Right cardiac atrium (tissue), 5 donors: ENCODE measurements at regions not wholly inside any gene's neighbourhood (a gene's known extent, or its start where the extent isn't known, plus 50 kb on each side); places are given as distances from the start of the nearest gene placed in this dataset.

Experiments
- ATAC-seq, 2 donors: fragments of 200-7000 bp; cut with Tn5 transposase; one replicate each; pipeline versions ENCODE4 v1.8.0 to v1.9.1; 2020; ENCODE audit warnings: moderate library complexity in 2 of 2, mild to moderate bottlenecking in 1 of 2
- DNase-seq, 3 donors: peaks; one replicate each; pipeline ENCODE4 v3.0.0-alpha.2; 2020
- H3K27ac ChIP-seq: one replicate; pipeline ENCODE4 v1.5.1; 2013; ENCODE audit warnings: mild to moderate bottlenecking, low read length, control low read depth, moderate library complexity
- H3K27me3 ChIP-seq: one replicate; pipeline ENCODE4 v1.6.1; 2013; ENCODE audit not compliant: control insufficient read depth, insufficient read depth
- H3K4me1 ChIP-seq: one replicate; pipeline ENCODE4 v1.6.1; 2013; ENCODE audit warnings: low read length; ENCODE audit not compliant: control insufficient read depth, insufficient read depth
- H3K4me3 ChIP-seq: one replicate; pipeline ENCODE4 v1.5.1; 2013; ENCODE audit warnings: low read length, control low read depth
- H3K9me3 ChIP-seq: one replicate; pipeline ENCODE4 v1.6.1; 2013; ENCODE audit warnings: low read length; ENCODE audit not compliant: control insufficient read depth
- WGBS: extraction: QIAGEN DNeasy Blood & Tissue Kit; methylation state at CpG from one replicate; pipeline ENCODE4 v1.1.7; 2013; 5-methylcytosine and 5-hydroxymethylcytosine counted together
- intact Hi-C, 4 donors: fragments of 100-400 bp; cut with DNase I; formaldehyde crosslinking; loops; one replicate each; pipeline versions ENCODE4 v1.11.0 to v1.14.0; 2022 to 2023
- donor health status: healthy with polysubstance abuse.
- donor health status: DM: no; HTN: yes; CAD: no.
- donor health status: DM: no; HTN: no; CAD: no.
- donor health status: DM: no; HTN: yes; CAD: no; lungs with severe emphysema.
- donor health status: DM: yes; HTN: yes; CAD: no.

GRCh38 chr16:51875834-51876600 lies 670.9 kb downstream of the TOX3 start:
- H3K27ac ChIP-seq, result no peak overlapping the region
- DNase-seq (no peak), ATAC-seq (no peak)
- H3K9me3 ChIP-seq, result no peaks in the 10 kb centered on the region
- H3K4me3 ChIP-seq, result no peak overlapping the region
- 72% methylated on average over 18 of the region's 18 CpGs for WGBS
- intact Hi-C loops, result no loop called here
- no peaks in the 10 kb centered on the region for H3K4me1 ChIP-seq
- H3K27me3 ChIP-seq, result no peaks in the 10 kb centered on the region

- Histone ChIP-seq H3K4me3 (no peak overlapping the region), H3K27ac (no peak overlapping the region), H3K4me1 (no peaks in the 10 kb centered on the region), H3K27me3 (no peaks in the 10 kb centered on the region), H3K9me3 (no peaks in the 10 kb centered on the region)
- intact Hi-C loops, result no loop called here
- no peak for DNase-seq
- ATAC-seq, result no peak
These were observed 674.4 kb downstream of the TOX3 start for GRCh38 chr16:51872524-51872923.

GRCh38 chr16:51870296-51870854 lies 676.6 kb downstream of the TOX3 start:
- no peak overlapping the region for H3K4me3 ChIP-seq
- no peaks in the 10 kb centered on the region for H3K9me3 ChIP-seq
- H3K4me1 ChIP-seq, result no peaks in the 10 kb centered on the region
- ATAC-seq, result no peak
- no peak for DNase-seq
- WGBS, result 66% methylated on average over 2 of the region's 2 CpGs
- intact Hi-C loops, result no loop called here
- no peak overlapping the region for H3K27ac ChIP-seq
- no peaks in the 10 kb centered on the region for H3K27me3 ChIP-seq

- DNase-seq (no peak), ATAC-seq (no peak)
- Histone ChIP-seq H3K9me3 (no peaks in the 10 kb centered on the region), H3K4me3 (no peak overlapping the region), H3K27ac (no peak overlapping the region), H3K27me3 (no peaks in the 10 kb centered on the region), H3K4me1 (no peaks in the 10 kb centered on the region)
- intact Hi-C loops, result no loop called here
- 88% methylated on average over 1 of the region's 1 CpG for WGBS
These were observed 677.8 kb downstream of the TOX3 start for GRCh38 chr16:51869176-51869575.

GRCh38 chr16:51868631-51869030 lies 678.3 kb downstream of the TOX3 start:
- H3K4me3 ChIP-seq, result no peak overlapping the region
- no peak for DNase-seq
- WGBS, result 88% methylated on average over 2 of the region's 2 CpGs
- no peaks in the 10 kb centered on the region for H3K9me3 ChIP-seq
- intact Hi-C loops, result no loop called here
- H3K4me1 ChIP-seq, result peaks cover 1% of the 10 kb centered on the region
- no peaks in the 10 kb centered on the region for H3K27me3 ChIP-seq
- ATAC-seq, result no peak
- no peak overlapping the region for H3K27ac ChIP-seq

GRCh38 chr16:51867386-51868065 lies 679.4 kb downstream of the TOX3 start:
- DNase-seq (no peak), ATAC-seq (no peak)
- intact Hi-C loops, result no loop called here
- no peak overlapping the region for H3K27ac ChIP-seq
- no peaks in the 10 kb centered on the region for H3K9me3 ChIP-seq
- H3K27me3 ChIP-seq, result no peaks in the 10 kb centered on the region
- peaks cover 1% of the 10 kb centered on the region for H3K4me1 ChIP-seq
- no peak overlapping the region for H3K4me3 ChIP-seq
- WGBS, result 90% methylated on average over 8 of the region's 8 CpGs

- 67% methylated on average over 1 of the region's 1 CpG for WGBS
- intact Hi-C loops, result no loop called here
- no peak for DNase-seq
These were observed 682.4 kb downstream of the TOX3 start for GRCh38 chr16:51864575-51864974.

DNA sequence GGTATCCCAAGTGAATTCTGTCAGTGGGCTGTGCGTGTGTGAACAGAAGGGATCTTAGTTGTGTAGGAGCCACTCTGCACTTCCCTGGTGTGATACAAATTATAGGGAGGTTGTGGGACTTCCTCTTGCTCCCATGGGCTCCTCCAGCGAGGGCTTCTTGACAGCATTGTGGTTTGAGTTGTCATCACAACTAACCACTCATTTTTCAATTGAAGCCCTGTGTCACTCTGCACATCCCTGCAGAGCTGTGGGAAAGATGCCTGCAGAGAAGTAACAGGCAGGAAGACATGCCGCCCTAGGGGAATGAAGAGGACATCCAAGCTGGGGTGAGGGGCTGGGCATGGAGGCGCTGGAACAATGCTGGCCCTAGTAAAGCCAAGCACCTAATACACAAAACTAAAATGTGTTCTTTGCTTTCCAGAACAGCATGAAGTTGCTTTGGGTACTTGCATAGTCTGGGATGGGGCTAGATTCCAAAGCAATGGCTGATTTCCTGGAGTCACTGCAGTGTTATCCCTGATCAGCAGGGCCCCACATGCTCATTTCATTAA lies 692.5 kb downstream of the TOX3 start:
- DNase-seq (no peak), ATAC-seq (no peak)
- H3K4me3 ChIP-seq, result no peak overlapping the region
- no peaks in the 10 kb centered on the region for H3K27me3 ChIP-seq
- H3K9me3 ChIP-seq, result no peaks in the 10 kb centered on the region
- no peak overlapping the region for H3K27ac ChIP-seq
- WGBS, result 69% methylated on average over 4 of the region's 4 CpGs
- no peaks in the 10 kb centered on the region for H3K4me1 ChIP-seq
- intact Hi-C loops, result no loop called here

More at GRCh38 chr16:51864575-51864974, 682.4 kb downstream of the TOX3 start:
- peaks cover 1% of the 10 kb centered on the region for H3K4me1 ChIP-seq
- H3K4me3 ChIP-seq, result no peak overlapping the region
- H3K27me3 ChIP-seq, result no peaks in the 10 kb centered on the region
- no peaks in the 10 kb centered on the region for H3K9me3 ChIP-seq
- H3K27ac ChIP-seq, result no peak overlapping the region
- ATAC-seq, result no peak

- Histone ChIP-seq H3K4me3 (no peak overlapping the region), H3K4me1 (no peaks in the 10 kb centered on the region), H3K9me3 (no peaks in the 10 kb centered on the region), H3K27me3 (no peaks in the 10 kb centered on the region), H3K27ac (no peak overlapping the region)
- WGBS, result 49% methylated on average over 1 of the region's 1 CpG
- intact Hi-C loops, result no loop called here
- DNase-seq (no peak), ATAC-seq (no peak)
These were observed 693.4 kb downstream of the TOX3 start for GRCh38 chr16:51853586-51853985.

DNA sequence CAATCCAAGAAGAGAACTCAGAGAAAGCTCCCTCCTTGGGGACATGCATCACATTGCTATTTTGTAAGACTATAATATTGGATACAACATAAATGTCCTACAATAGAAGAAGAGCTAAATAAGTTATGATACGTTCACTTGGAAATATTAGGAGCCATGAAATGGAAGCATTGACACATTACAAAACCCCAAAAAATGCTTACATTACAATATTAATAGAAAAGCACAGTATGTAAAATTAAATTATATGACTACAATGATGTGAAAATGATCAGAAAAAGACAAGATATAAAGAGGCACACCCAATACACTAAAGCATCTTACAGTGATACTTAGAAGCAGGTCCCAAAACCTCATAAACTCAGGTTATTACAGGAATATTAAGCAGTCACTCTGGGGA lies 694.1 kb downstream of the TOX3 start:
- H3K4me1 ChIP-seq, result no peaks in the 10 kb centered on the region
- no peaks in the 10 kb centered on the region for H3K27me3 ChIP-seq
- H3K4me3 ChIP-seq, result no peak overlapping the region
- H3K27ac ChIP-seq, result no peak overlapping the region
- H3K9me3 ChIP-seq, result no peaks in the 10 kb centered on the region
- WGBS, result 76% methylated on average over 1 of the region's 1 CpG
- no peak for DNase-seq
- intact Hi-C loops, result no loop called here
- no peak for ATAC-seq

- Histone ChIP-seq H3K9me3 (no peaks in the 10 kb centered on the region), H3K27me3 (no peaks in the 10 kb centered on the region), H3K27ac (no peak overlapping the region), H3K4me1 (no peaks in the 10 kb centered on the region), H3K4me3 (no peak overlapping the region)
- intact Hi-C loops, result no loop called here
- DNase-seq, result no peak
- 88% methylated on average over 3 of the region's 3 CpGs for WGBS
- no peak for ATAC-seq
These were observed 695.8 kb downstream of the TOX3 start for GRCh38 chr16:51851111-51851510.
